Endothelial cell of umbilical vein (primary cell): ENCODE measurements at regions not wholly inside any gene's neighbourhood (a gene's known extent, or its start where the extent isn't known, plus 50 kb on each side); places are given as distances from the start of the nearest gene placed in this dataset.
"Not testable (repeated sequence)": the region's sequence is repeated elsewhere in the genome, so short reads cannot be mapped to it uniquely, and the experiment has no call there.

ENCODE experiments used
- BruUV-seq: library from RNA; stranded (reverse); fragments of 400-500 nt; replicated peaks from 2 replicates; lab custom pipeline; 2021; lab: Mats Ljungman, UMichigan
- CTCF ChIA-PET: fragments of 300-600, 350-600 bp; sonication (Branson Sonifier 250); formaldehyde crosslinking; loops from one replicate; lab custom pipeline; 2021; ENCODE audit warnings: antibody characterized with exemption, inconsistent platforms; lab: Charles Lee
- POLR2A ChIA-PET: fragments of 300-600, 350-600 bp; sonication (Branson Sonifier 250); formaldehyde crosslinking; loops from one replicate; lab custom pipeline; 2021; ENCODE audit warnings: antibody characterized with exemption, inconsistent platforms; lab: Charles Lee
- DNase-seq: peaks from one replicate; pipeline ENCODE4 v3.0.0-alpha.2; 2011; ENCODE audit warnings: low read depth, low spot score
- FAIRE-seq: peaks from 2 replicates; lab custom pipeline; 2011; peaks lifted over from hg19 to GRCh38; lab: Jason Lieb, UNC
- H2AFZ ChIP-seq: 2 replicates; pipeline ENCODE4 v1.6.0; 2012; ENCODE audit warnings: low read depth, low read length, control low read depth, inconsistent platforms
- H3K27ac ChIP-seq: 2 replicates; pipeline ENCODE4 v1.5.1; 2011; ENCODE audit warnings: low read depth, mild to moderate bottlenecking, control low read depth, low read length, moderate library complexity; ENCODE audit not compliant: insufficient read depth
- H3K27me3 ChIP-seq, 2 experiments: 2 replicates each; pipeline versions ENCODE4 v1.6.0 to v1.6.1; 2011; ENCODE audit warnings: low read length in 2 of 2, mixed read lengths in 1 of 2; ENCODE audit not compliant: control insufficient read depth in 2 of 2, insufficient read depth in 2 of 2
- H3K36me3 ChIP-seq, 2 experiments: 2 replicates in 1 of 2; 3 replicates in 1 of 2; pipeline ENCODE4 v1.5.1; 2011; ENCODE audit warnings: low read length in 2 of 2, mild to moderate bottlenecking in 1 of 2, moderate library complexity in 1 of 2; ENCODE audit not compliant: control insufficient read depth in 2 of 2, insufficient read depth in 2 of 2; ENCODE audit errors: extremely low read depth in 1 of 2
- H3K4me1 ChIP-seq: 3 replicates; pipeline ENCODE4 v1.5.1; 2011; ENCODE audit warnings: mild to moderate bottlenecking, low read length; ENCODE audit not compliant: control insufficient read depth, insufficient read depth; ENCODE audit errors: extremely low read depth
- H3K4me2 ChIP-seq: 2 replicates; pipeline ENCODE4 v1.6.1; 2011; ENCODE audit warnings: low read length, control low read depth, mixed read lengths; ENCODE audit not compliant: insufficient read depth
- H3K4me3 ChIP-seq, 3 experiments: fragments of 200-600 bp in 1 of 3; sonication (generic), shearing (Covaris generic) in 1 of 3; replicated peaks in 1 of 3; 2 replicates each; pipeline ENCODE4 v1.5.1; 2011 to 2016; ENCODE audit warnings: control low read depth in 3 of 3, low read length in 3 of 3, mild to moderate bottlenecking in 2 of 3, inconsistent platforms in 1 of 3, low read depth in 1 of 3, moderate library complexity in 1 of 3; ENCODE audit not compliant: insufficient read depth in 1 of 3
- H3K79me2 ChIP-seq: 2 replicates; pipeline ENCODE4 v1.6.0; 2012; ENCODE audit warnings: low read length, inconsistent platforms; ENCODE audit not compliant: control insufficient read depth, insufficient read depth
- H3K9ac ChIP-seq: replicated peaks from 2 replicates; pipeline ENCODE3; 2011; ENCODE audit warnings: low read length, control low read depth; ENCODE audit not compliant: insufficient read depth; ENCODE audit errors: extremely low read depth
- H3K9me1 ChIP-seq: replicated peaks from 3 replicates; pipeline ENCODE4 v1.6.0; 2011; ENCODE audit warnings: mild to moderate bottlenecking, low read length; ENCODE audit not compliant: control insufficient read depth, insufficient read depth; ENCODE audit errors: extremely low read depth
- H3K9me3 ChIP-seq: replicated peaks from 2 replicates; pipeline ENCODE4 v1.5.1; 2012; ENCODE audit warnings: low read length, inconsistent platforms; ENCODE audit not compliant: control insufficient read depth, insufficient read depth
- H4K20me1 ChIP-seq: replicated peaks from 2 replicates; pipeline ENCODE3; 2011; ENCODE audit warnings: mild to moderate bottlenecking, low read length; ENCODE audit not compliant: control insufficient read depth, insufficient read depth; ENCODE audit errors: extremely low read depth
- CTCF ChIP-seq, 2 donors: IDR thresholded peaks; 1 replicate in 1 of 2; 2 replicates in 1 of 2; pipeline ENCODE4 v1.5.1; 2011; ENCODE audit warnings: low read length in 2 of 2, mild to moderate bottlenecking in 2 of 2, moderate library complexity in 2 of 2, control low read depth in 1 of 2, inconsistent platforms in 1 of 2, low read depth in 1 of 2; ENCODE audit not compliant: insufficient read depth in 1 of 2; ENCODE audit errors: extremely low read depth in 1 of 2
- EZH2 ChIP-seq: IDR thresholded peaks from 2 replicates; pipeline ENCODE4 v1.6.1; 2012; ENCODE audit warnings: borderline replicate concordance, low read depth, mild to moderate bottlenecking, moderate library complexity, low read length, inconsistent platforms; ENCODE audit not compliant: severe bottlenecking
- FOS ChIP-seq: IDR thresholded peaks from 2 replicates; pipeline ENCODE4 v1.6.1; 2011; ENCODE audit warnings: mild to moderate bottlenecking, low read length, moderate library complexity, borderline replicate concordance; ENCODE audit not compliant: insufficient read depth
- GATA2 ChIP-seq: IDR thresholded peaks from 2 replicates; pipeline ENCODE4 v1.7.0; 2011; ENCODE audit warnings: low read depth, mild to moderate bottlenecking, moderate library complexity, mixed read lengths, low read length; ENCODE audit not compliant: insufficient read length, insufficient read depth
- JUN ChIP-seq: IDR thresholded peaks from 2 replicates; pipeline ENCODE4 v1.6.1; 2011; ENCODE audit warnings: borderline replicate concordance, low read depth; ENCODE audit not compliant: insufficient read length, insufficient read depth
- MAX ChIP-seq: IDR thresholded peaks from 2 replicates; pipeline ENCODE4 v1.6.1; 2011; ENCODE audit not compliant: insufficient read depth, insufficient read length
- POLR2A ChIP-seq: IDR thresholded peaks from 2 replicates; pipeline ENCODE4 v1.6.1; 2012; ENCODE audit warnings: low read depth, mild to moderate bottlenecking, control low read depth, low read length
- POLR2AphosphoS5 ChIP-seq: IDR thresholded peaks from 2 replicates; pipeline ENCODE4 v1.6.1; 2012; ENCODE audit warnings: low read depth, mild to moderate bottlenecking, control low read depth, low read length, moderate library complexity; ENCODE audit not compliant: insufficient read depth
- dilution Hi-C: fragments of 300-500 bp; cut with MboI; formaldehyde crosslinking; loops from one replicate; pipeline ENCODE4 v1.15.0; 2019; ENCODE audit warnings: low sequenced_read_pairs; ENCODE audit not compliant: extremely low pct_ligation_motif_present
- intact Hi-C: fragments of 100-400 bp; cut with micrococcal nuclease; formaldehyde crosslinking; loops from one replicate; pipeline ENCODE4 v1.10.0; 2022

GRCh38 chr20:30816182-30816645, 441.2 kb upstream of the DEFB115 start:
- Histone ChIP-seq H2AFZ (no peak overlapping the region), H3K9me3 (peaks cover 15% of the 10 kb centered on the region), H3K9ac (no peak overlapping the region), H3K9me1 (no peaks in the 10 kb centered on the region), H3K27me3 (no peaks in the 10 kb centered on the region), H3K4me1 (no peaks in the 10 kb centered on the region), H3K27ac (no peak overlapping the region), H3K79me2 (no peaks in the 10 kb centered on the region), H4K20me1 (no peaks in the 10 kb centered on the region), H3K4me3 (no peak overlapping the region), H3K36me3 (no peaks in the 10 kb centered on the region), H3K4me2 (no peak overlapping the region)
- DNase-seq, result no peak
- BruUV-seq, result no TSS peak
- ChIA-PET CTCF (no interaction called here), POLR2A (no interaction called here)
- TF ChIP-seq POLR2A, result no peak
- TF ChIP-seq GATA2, result no peak
- TF ChIP-seq CTCF (IDR thresholded peaks at IDR 0.05; ENCODE audit: extremely low read depth in 1 of 2, insufficient read depth in 1 of 2, low read depth in 1 of 2, low read length in 2 of 2), result no peak
- TF ChIP-seq JUN, result no peak
- no peak for TF ChIP-seq EZH2
- no peak for TF ChIP-seq POLR2AphosphoS5
- TF ChIP-seq FOS, result no peak
- no peak for TF ChIP-seq MAX
- FAIRE-seq, result no peak
- intact Hi-C loops, result no loop called here
- dilution Hi-C loops, result no loop called here

GRCh38 chr20:30821615-30822014, 435.8 kb upstream of the DEFB115 start:
- H4K20me1 ChIP-seq, H3K4me3 ChIP-seq, H3K36me3 ChIP-seq, H3K4me1 ChIP-seq, BruUV-seq, H3K27me3 ChIP-seq, H3K79me2 ChIP-seq, H3K4me2 ChIP-seq, H3K9me1 ChIP-seq, FAIRE-seq, H2AFZ ChIP-seq, POLR2A ChIA-PET, H3K27ac ChIP-seq, H3K9ac ChIP-seq, CTCF ChIA-PET, intact Hi-C loops, DNase-seq, H3K9me3 ChIP-seq, dilution Hi-C loops: not testable (repeated sequence)

- H3K4me3 ChIP-seq, H3K4me2 ChIP-seq, CTCF ChIA-PET, intact Hi-C loops, H3K9me3 ChIP-seq, H3K27ac ChIP-seq, H3K4me1 ChIP-seq, H3K9me1 ChIP-seq, H3K27me3 ChIP-seq, DNase-seq, POLR2A ChIA-PET, H3K9ac ChIP-seq, dilution Hi-C loops, H2AFZ ChIP-seq, BruUV-seq, H3K36me3 ChIP-seq, FAIRE-seq, H3K79me2 ChIP-seq, H4K20me1 ChIP-seq: not testable (repeated sequence)
These were observed 432.8 kb upstream of the DEFB115 start for GRCh38 chr20:30824666-30825065.
